ENCODE measurements at regions not wholly inside any gene's neighbourhood (a gene's known extent, or its start where the extent isn't known, plus 50 kb on each side); places are given as distances from the start of the nearest gene placed in this dataset.

DNA sequence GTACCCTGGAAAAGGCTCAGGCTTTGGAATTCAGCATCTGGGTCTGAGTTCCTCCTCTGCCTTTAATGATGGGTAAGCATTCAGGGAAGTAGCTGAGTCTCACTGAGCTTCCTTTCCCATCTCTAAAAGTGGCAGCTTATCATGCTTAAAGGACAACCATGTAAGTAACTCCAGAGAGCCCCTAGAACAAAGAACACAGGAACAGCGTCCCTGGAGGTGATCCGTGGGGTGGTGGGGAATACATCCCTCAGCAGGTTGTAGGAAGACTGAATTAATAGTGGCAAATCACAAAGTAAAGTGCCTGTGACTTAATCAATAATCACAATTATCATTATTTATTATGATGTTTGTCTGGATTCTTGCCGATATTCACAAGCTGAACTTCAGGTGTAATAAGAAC, 114.7 kb upstream of the ISX start:
- no peaks in the 10 kb centered on the region for H3K36me3 ChIP-seq
- no peaks in the 10 kb centered on the region for H3K4me1 ChIP-seq
- intact Hi-C loops (cut with DNase I), result loop anchor here in 1 of 10 donors (10.0 kb wide), 1 partner anchor 66 kb away; no protein-coding TSS in a partner anchor
- H3K4me3 ChIP-seq, result no peak overlapping the region
- ATAC-seq (no peak), DNase-seq (no peak)
- H3K27me3 ChIP-seq, result peaks cover 0 to 10% (median 0%) of the 10 kb centered on the region in 9 donors
- WGBS, 4 donors, result 79 to 84% (median 82%) methylated on average over 3 of the region's 3 CpGs
- no peak overlapping the region for H3K27ac ChIP-seq
- no peak for TF ChIP-seq POLR2A (IDR thresholded peaks at IDR 0.05)
- TF ChIP-seq, protein P1, sequence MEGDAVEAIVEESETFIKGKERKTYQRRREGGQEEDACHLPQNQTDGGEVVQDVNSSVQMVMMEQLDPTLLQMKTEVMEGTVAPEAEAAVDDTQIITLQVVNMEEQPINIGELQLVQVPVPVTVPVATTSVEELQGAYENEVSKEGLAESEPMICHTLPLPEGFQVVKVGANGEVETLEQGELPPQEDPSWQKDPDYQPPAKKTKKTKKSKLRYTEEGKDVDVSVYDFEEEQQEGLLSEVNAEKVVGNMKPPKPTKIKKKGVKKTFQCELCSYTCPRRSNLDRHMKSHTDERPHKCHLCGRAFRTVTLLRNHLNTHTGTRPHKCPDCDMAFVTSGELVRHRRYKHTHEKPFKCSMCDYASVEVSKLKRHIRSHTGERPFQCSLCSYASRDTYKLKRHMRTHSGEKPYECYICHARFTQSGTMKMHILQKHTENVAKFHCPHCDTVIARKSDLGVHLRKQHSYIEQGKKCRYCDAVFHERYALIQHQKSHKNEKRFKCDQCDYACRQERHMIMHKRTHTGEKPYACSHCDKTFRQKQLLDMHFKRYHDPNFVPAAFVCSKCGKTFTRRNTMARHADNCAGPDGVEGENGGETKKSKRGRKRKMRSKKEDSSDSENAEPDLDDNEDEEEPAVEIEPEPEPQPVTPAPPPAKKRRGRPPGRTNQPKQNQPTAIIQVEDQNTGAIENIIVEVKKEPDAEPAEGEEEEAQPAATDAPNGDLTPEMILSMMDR (IDR thresholded peaks at IDR 0.05), result no peak
- H3K9me3 ChIP-seq, result no peaks in the 10 kb centered on the region

DNA sequence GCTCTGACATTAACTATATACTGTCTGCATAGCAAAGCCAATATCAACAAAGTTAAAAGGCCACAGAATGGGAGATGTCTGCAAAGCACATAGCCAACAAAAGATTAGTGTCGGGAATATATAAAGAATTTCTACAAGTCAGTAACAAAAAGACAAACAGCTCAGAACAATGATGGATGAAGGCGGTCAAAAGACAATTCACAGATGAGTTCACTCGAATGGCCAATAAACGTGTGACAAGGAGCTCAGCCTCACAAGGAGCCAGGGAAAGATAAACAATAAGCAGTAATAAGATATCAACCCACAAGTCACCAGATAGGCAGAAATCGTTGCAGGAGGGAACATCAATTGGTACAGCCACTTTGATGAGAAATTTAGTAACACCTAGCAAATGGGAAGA, 106.0 kb upstream of the ISX start:
- H3K9me3 ChIP-seq, result no peaks in the 10 kb centered on the region
- DNase-seq (no peak), ATAC-seq (no peak)
- WGBS, 4 donors, result 44 to 59% (median 54%) methylated on average over 5 of the region's 5 CpGs
- H3K36me3 ChIP-seq, result no peaks in the 10 kb centered on the region
- no peaks in the 10 kb centered on the region for H3K4me1 ChIP-seq
- peaks cover 0 to 6% (median 0%) of the 10 kb centered on the region in 9 donors for H3K27me3 ChIP-seq
- no peak overlapping the region for H3K4me3 ChIP-seq
- H3K27ac ChIP-seq, result no peak overlapping the region
- intact Hi-C loops (cut with DNase I), result no loop called here
- TF ChIP-seq, protein P1 (IDR thresholded peaks at IDR 0.05), result no peak
- no peak for TF ChIP-seq POLR2A (IDR thresholded peaks at IDR 0.05)

DNA sequence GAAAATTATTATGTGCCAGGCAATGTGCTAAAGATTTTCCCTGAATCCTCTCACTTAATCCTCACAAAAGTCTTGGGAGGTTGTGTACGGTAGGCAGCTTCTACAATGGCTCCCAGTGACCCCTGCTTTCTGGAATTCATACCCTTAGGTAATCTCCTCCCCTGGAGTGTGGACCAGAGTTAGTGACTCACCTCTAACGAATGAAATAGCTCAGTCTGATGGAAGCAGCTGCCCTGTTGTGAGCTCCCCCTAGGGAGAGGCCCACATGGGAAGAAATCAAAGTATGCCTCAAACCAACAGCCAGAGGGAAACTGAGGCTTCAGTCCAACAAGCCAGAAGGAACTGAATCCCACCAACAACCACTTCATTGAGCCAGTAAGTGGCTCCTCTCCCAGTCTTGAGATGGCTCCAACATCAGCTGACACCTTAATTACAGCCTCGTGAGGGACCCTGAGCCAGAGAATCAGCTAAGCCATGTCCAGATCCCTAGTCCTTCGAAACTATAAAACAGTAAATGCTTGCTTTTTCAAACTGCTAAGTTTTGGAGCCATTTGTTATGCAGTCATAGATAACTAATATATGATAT, 98.9 kb upstream of the ISX start:
- intact Hi-C loops (cut with DNase I), result no loop called here
- Histone ChIP-seq H3K27ac (no peak overlapping the region), H3K27me3 (peaks cover 0 to 5% (median 0%) of the 10 kb centered on the region in 9 donors), H3K36me3 (no peaks in the 10 kb centered on the region), H3K4me3 (no peak overlapping the region), H3K4me1 (no peaks in the 10 kb centered on the region), H3K9me3 (peaks cover 0 to 5% (median 0%) of the 10 kb centered on the region in 12 donors)
- no peak for TF ChIP-seq POLR2A (IDR thresholded peaks at IDR 0.05)
- TF ChIP-seq, protein P1 (IDR thresholded peaks at IDR 0.05), result no peak
- no peak for DNase-seq
- WGBS, 4 donors, result 55 to 66% (median 65%) methylated on average over 4 of the region's 4 CpGs
- ATAC-seq, result no peak

DNA sequence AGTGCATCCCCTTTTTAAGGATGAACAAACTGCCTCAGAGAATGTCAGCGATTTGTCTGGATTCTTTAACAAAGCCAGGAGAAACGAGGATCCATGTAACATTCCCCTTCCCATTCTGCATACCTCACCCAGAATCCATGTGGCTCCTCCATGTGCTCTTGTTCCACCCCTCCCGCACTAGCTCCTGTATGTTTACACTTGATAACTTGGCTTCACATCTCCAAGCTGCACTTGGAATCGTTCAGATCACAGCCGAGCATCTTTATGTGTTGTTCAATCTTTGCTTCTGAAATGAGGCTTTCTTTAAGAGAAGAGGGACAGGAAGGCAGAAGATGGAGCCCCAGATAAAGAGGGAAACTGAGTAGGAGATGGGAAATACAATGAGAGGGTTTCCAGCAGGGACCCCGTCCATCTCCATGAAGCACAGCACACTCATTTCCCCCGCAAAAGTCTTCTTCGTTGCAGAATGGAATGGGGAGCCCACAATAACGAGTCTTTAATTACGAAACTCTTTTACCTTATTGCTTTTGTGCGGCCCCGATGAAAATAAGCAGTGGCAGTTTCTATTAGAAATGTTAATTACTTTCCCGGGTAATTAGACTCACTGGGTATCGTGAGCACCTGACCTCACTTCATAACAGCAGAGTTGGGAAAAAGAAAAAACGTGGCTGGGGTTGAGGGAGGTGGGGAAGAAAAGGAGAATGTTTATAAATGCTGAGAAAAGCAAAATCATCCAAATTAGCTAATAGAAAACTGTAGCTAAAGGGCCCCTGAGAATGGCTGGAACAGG, 96.8 kb upstream of the ISX start:
- no peak overlapping the region for H3K27ac ChIP-seq
- WGBS, 4 donors, result 73 to 77% (median 74%) methylated on average over 15 of the region's 15 CpGs
- DNase-seq (no peak), ATAC-seq (no peak)
- no peaks in the 10 kb centered on the region for H3K36me3 ChIP-seq
- peaks cover 0 to 12% (median 0%) of the 10 kb centered on the region in 9 donors for H3K27me3 ChIP-seq
- H3K4me1 ChIP-seq, result no peaks in the 10 kb centered on the region
- TF ChIP-seq, protein P1 (IDR thresholded peaks at IDR 0.05), result no peak
- TF ChIP-seq POLR2A (IDR thresholded peaks at IDR 0.05), result no peak
- no peak overlapping the region for H3K4me3 ChIP-seq
- intact Hi-C loops (cut with DNase I), result no loop called here
- H3K9me3 ChIP-seq, result peaks cover 0 to 5% (median 0%) of the 10 kb centered on the region in 12 donors

Measured in heart left ventricle (tissue), 16 donors.